GM23248 (cell line): ENCODE measurements at regions not wholly inside any gene's neighbourhood (a gene's known extent, or its start where the extent isn't known, plus 50 kb on each side); places are given as distances from the start of the nearest gene placed in this dataset.

Experiments
- DNase-seq: peaks from one replicate; pipeline ENCODE4 v3.0.0-alpha.2; 2015
- H2AFZ ChIP-seq: fragments of 200-600 bp; sonication (generic); 2 replicates; pipeline ENCODE4 v1.6.1; 2016; ENCODE audit warnings: antibody characterized with exemption
- H3F3A ChIP-seq: fragments of 200-600 bp; sonication (generic); 2 replicates; pipeline ENCODE4 v1.6.1; 2016; ENCODE audit warnings: mild to moderate bottlenecking, antibody characterized with exemption, mixed run types; ENCODE audit not compliant: insufficient read depth
- H3K27ac ChIP-seq: fragments of 200-600 bp; sonication (generic); 2 replicates; pipeline ENCODE4 v1.5.1; 2016; ENCODE audit warnings: mild to moderate bottlenecking
- H3K27me3 ChIP-seq: fragments of 200-600 bp; sonication (generic); replicated peaks from 2 replicates; pipeline ENCODE4 v1.6.1; 2016; ENCODE audit warnings: mild to moderate bottlenecking; ENCODE audit not compliant: insufficient read depth
- H3K36me3 ChIP-seq: fragments of 200-600 bp; sonication (generic); 2 replicates; pipeline ENCODE4 v1.6.1; 2016; ENCODE audit warnings: low read depth, mild to moderate bottlenecking
- H3K4me1 ChIP-seq: fragments of 200-600 bp; sonication (generic); 2 replicates; pipeline ENCODE4 v1.6.1; 2016; ENCODE audit warnings: mild to moderate bottlenecking; ENCODE audit not compliant: insufficient read depth
- H3K4me2 ChIP-seq: fragments of 200-600 bp; sonication (generic); one replicate; pipeline ENCODE4 v1.6.1; 2016; ENCODE audit warnings: mild to moderate bottlenecking; ENCODE audit not compliant: unreplicated experiment
- H3K4me3 ChIP-seq: fragments of 200-600 bp; sonication (generic); 2 replicates; pipeline ENCODE4 v1.5.1; 2016; ENCODE audit warnings: mild to moderate bottlenecking
- H3K79me2 ChIP-seq: fragments of 200-600 bp; sonication (generic); 2 replicates; pipeline ENCODE4 v1.6.1; 2016; ENCODE audit warnings: mild to moderate bottlenecking; ENCODE audit not compliant: insufficient read depth
- H3K9ac ChIP-seq: fragments of 200-600 bp; sonication (generic); 2 replicates; pipeline ENCODE4 v1.6.1; 2016; ENCODE audit warnings: mild to moderate bottlenecking
- H3K9me2 ChIP-seq: fragments of 200-600 bp; sonication (generic); 2 replicates; pipeline ENCODE4 v1.6.1; 2016; ENCODE audit warnings: mixed run types, mild to moderate bottlenecking, moderate library complexity; ENCODE audit not compliant: insufficient read depth
- H3K9me3 ChIP-seq: fragments of 200-600 bp; sonication (generic); one replicate; pipeline ENCODE4 v1.6.1; 2017; ENCODE audit warnings: low read depth
- H4K20me1 ChIP-seq: fragments of 200-600 bp; sonication (generic); 2 replicates; pipeline ENCODE4 v1.6.0; 2016; ENCODE audit not compliant: insufficient read depth
- EZH2 ChIP-seq: fragments of 200-600 bp; sonication (generic); IDR thresholded peaks from 2 replicates; pipeline ENCODE4 v1.6.1; 2018; ENCODE audit warnings: antibody characterized with exemption, mild to moderate bottlenecking; ENCODE audit not compliant: insufficient read depth, poor library complexity, severe bottlenecking
- EZH2phosphoT487 ChIP-seq: fragments of 200-600 bp; sonication (generic); IDR thresholded peaks from 2 replicates; pipeline ENCODE4 v1.6.1; 2018; ENCODE audit warnings: antibody characterized with exemption, moderate library complexity, mild to moderate bottlenecking, low read depth; ENCODE audit not compliant: insufficient read depth
- WGBS, 2 experiments: methylation state at CpG; one replicate each; pipeline ENCODE4 v1.1.6; 2015 to 2017; ENCODE audit warnings: low lambda C conversion rate in 2 of 2, low coverage in 1 of 2; ENCODE audit errors: missing lambda C conversion rate in 2 of 2; 5-methylcytosine and 5-hydroxymethylcytosine counted together
- in situ Hi-C: fragments of 300-500 bp; cut with MboI; formaldehyde crosslinking; loops from 2 replicates; pipeline ENCODE4 v1.15.0; 2020

DNA sequence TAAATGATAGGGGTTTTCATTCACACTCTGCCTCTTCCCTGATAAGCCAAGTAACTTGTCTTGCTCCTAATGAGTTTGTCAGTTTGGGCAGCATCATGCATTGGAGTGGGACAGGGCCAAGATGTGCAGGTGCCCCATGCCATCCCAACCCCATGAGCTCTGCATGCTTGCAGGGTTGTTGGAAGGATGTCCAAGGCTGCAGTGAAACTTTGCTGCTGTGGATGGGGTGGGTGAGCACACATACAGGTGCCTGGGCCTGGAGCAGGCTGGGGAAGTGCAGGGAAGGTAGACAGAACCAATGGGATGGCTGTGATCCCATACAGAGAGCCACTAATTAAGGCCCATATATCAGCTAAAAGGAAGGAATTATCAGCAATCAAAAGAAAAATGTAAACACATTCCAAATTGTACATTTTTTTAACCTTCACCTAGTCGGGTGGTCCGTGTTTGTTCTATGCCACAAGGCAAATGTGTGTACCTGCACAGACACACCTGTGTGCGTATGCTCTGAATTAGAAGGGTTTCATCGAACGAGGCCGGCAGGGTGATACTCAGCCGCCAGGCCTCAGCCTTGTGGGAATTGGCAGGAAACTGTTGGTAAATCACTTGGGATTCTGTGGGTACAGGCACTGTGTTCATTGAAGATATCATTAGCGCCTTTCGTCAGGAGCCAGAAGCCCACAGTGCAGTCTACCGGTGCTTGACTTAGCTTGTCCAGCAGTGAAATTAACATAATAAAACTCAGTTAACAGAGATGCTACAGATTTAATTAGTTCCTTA, 342.9 kb downstream of the MYCN start:
- H2AFZ ChIP-seq = no peak overlapping the region
- 58 to 66% methylated on average over 10 of the region's 10 CpGs for WGBS, 2 experiments
- no peaks in the 10 kb centered on the region for H4K20me1 ChIP-seq
- no peaks in the 10 kb centered on the region for H3F3A ChIP-seq
- no peak overlapping the region for H3K27ac ChIP-seq
- no peak overlapping the region for H3K9ac ChIP-seq
- no peaks in the 10 kb centered on the region for H3K27me3 ChIP-seq
- H3K36me3 ChIP-seq = no peaks in the 10 kb centered on the region
- no peaks in the 10 kb centered on the region for H3K9me3 ChIP-seq
- no peak overlapping the region for H3K4me2 ChIP-seq
- in situ Hi-C loops = no loop called here
- H3K4me3 ChIP-seq = no peak overlapping the region
- no peak for DNase-seq
- no peaks in the 10 kb centered on the region for H3K4me1 ChIP-seq
- H3K79me2 ChIP-seq = no peaks in the 10 kb centered on the region
- no peak for TF ChIP-seq EZH2
- no peak for TF ChIP-seq EZH2phosphoT487
- no peaks in the 10 kb centered on the region for H3K9me2 ChIP-seq

DNA sequence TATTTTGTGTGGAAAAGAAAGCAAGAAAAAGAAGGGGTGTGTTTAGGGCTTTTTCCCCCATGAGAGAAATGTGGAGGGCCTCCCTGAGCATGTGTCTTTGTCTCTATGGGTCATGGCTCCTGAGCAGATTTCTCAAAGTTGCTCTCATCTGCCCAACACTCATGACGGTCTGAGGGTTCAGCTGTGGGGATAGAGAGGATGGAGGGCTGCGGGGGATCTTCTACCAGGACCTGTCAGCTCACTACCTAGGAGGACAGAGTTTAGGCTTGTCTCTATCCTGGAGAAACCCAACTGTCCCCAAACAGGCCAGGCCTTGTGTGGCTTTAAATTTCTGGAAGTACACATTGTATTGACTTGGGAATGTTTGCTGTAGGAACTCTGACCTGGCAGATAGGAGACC, 342.2 kb downstream of the MYCN start:
- Histone ChIP-seq H3K27me3 (no peaks in the 10 kb centered on the region), H3K4me3 (no peak overlapping the region), H3K9me3 (no peaks in the 10 kb centered on the region), H3K9me2 (no peaks in the 10 kb centered on the region), H3K9ac (no peak overlapping the region), H3K79me2 (no peaks in the 10 kb centered on the region), H3K4me1 (no peaks in the 10 kb centered on the region), H3K27ac (no peak overlapping the region), H2AFZ (no peak overlapping the region), H3K4me2 (no peak overlapping the region), H4K20me1 (no peaks in the 10 kb centered on the region), H3F3A (no peaks in the 10 kb centered on the region), H3K36me3 (no peaks in the 10 kb centered on the region)
- in situ Hi-C loops = no loop called here
- WGBS, 2 experiments = 10 to 11% methylated on average over 2 of the region's 2 CpGs
- TF ChIP-seq EZH2phosphoT487 (no peak), EZH2 (no peak)
- no peak for DNase-seq

- no peak overlapping the region for H3K4me3 ChIP-seq
- no peaks in the 10 kb centered on the region for H3K9me3 ChIP-seq
Measured at GRCh38 chr2:16281451-16282335, 341.3 kb downstream of the MYCN start.

DNA sequence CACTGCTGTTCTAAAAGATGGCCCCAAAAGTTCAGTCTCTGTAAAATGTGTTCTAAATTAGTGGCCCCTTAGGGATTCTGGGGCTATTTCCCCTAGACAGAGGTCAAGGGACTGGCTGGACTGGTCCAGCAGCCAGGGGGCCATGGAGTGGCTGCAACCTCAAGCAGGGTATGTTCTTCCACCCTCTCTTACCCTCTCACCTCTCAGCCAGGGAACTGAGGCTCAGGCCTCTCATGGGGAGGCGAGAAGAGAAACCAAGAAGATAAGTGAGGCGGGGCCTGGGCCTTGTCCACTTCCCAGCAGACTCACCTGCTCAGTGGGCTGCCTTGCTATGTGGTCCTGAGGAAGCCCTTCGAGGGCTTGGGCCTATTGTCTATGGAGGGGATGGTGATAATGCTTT, 339.7 kb downstream of the MYCN start:
- no peaks in the 10 kb centered on the region for H3K4me1 ChIP-seq
- WGBS, 2 experiments = 21 to 26% methylated on average over 3 of the region's 3 CpGs

More at GRCh38 chr2:16281451-16282335, 341.3 kb downstream of the MYCN start:
- Histone ChIP-seq H3K36me3 (no peaks in the 10 kb centered on the region), H4K20me1 (no peaks in the 10 kb centered on the region), H3K27ac (no peak overlapping the region), H3F3A (no peaks in the 10 kb centered on the region), H3K9ac (no peak overlapping the region), H3K4me1 (no peaks in the 10 kb centered on the region), H3K4me2 (no peak overlapping the region), H3K9me2 (no peaks in the 10 kb centered on the region), H3K79me2 (no peaks in the 10 kb centered on the region), H2AFZ (no peak overlapping the region), H3K27me3 (no peaks in the 10 kb centered on the region)
- no peak for DNase-seq
- TF ChIP-seq EZH2phosphoT487 = no peak
- TF ChIP-seq EZH2 = no peak
- WGBS, 2 experiments = 33 to 39% methylated on average over 20 of the region's 20 CpGs
- in situ Hi-C loops = no loop called here

More for the DNA sequence above, 339.7 kb downstream of the MYCN start:
- no peak for TF ChIP-seq EZH2phosphoT487
- TF ChIP-seq EZH2 = no peak
- H3K4me3 ChIP-seq = no peak overlapping the region
- in situ Hi-C loops = no loop called here
- no peak overlapping the region for H3K9ac ChIP-seq
- H3F3A ChIP-seq = no peaks in the 10 kb centered on the region
- no peaks in the 10 kb centered on the region for H3K36me3 ChIP-seq
- H3K79me2 ChIP-seq = no peaks in the 10 kb centered on the region
- H3K27ac ChIP-seq = no peak overlapping the region
- H2AFZ ChIP-seq = no peak overlapping the region
- H3K4me2 ChIP-seq = no peak overlapping the region
- no peak for DNase-seq
- no peaks in the 10 kb centered on the region for H3K9me2 ChIP-seq
- no peaks in the 10 kb centered on the region for H3K27me3 ChIP-seq
- no peaks in the 10 kb centered on the region for H3K9me3 ChIP-seq
- H4K20me1 ChIP-seq = no peaks in the 10 kb centered on the region
